Prostate gland (tissue), 2 donors: ENCODE measurements at regions not wholly inside any gene's neighbourhood (a gene's known extent, or its start where the extent isn't known, plus 50 kb on each side); places are given as distances from the start of the nearest gene placed in this dataset.

Experiments used
- DNase-seq: peaks from one replicate; pipeline ENCODE4 v3.0.0-alpha.2; 2019; ENCODE audit warnings: low spot score
- H3K27ac ChIP-seq, 2 donors: fragments of 200-600 bp; sonication (generic); 2 replicates each; pipeline ENCODE4 v1.5.1; 2017 to 2019
- H3K27me3 ChIP-seq: fragments of 200-600 bp; sonication (generic); replicated peaks from 2 replicates; pipeline ENCODE4 v1.5.1; 2019; ENCODE audit not compliant: insufficient read depth
- H3K36me3 ChIP-seq, 2 donors: fragments of 200-600 bp; sonication (generic); 1 replicate in 1 of 2; 2 replicates in 1 of 2; pipeline versions ENCODE4 v1.5.1 to v1.8.1; 2017 to 2019
- H3K4me1 ChIP-seq: fragments of 200-600 bp; sonication (generic); replicated peaks from 2 replicates; pipeline ENCODE4 v1.5.1; 2019
- H3K4me3 ChIP-seq, 2 donors: fragments of 200-600 bp; sonication (generic); 2 replicates each; pipeline ENCODE4 v1.5.1; 2017 to 2019
- H3K9me3 ChIP-seq: fragments of 200-600 bp; sonication (generic); 2 replicates; pipeline ENCODE4 v1.5.1; 2017
- POLR2A ChIP-seq: fragments of 450-650 bp; IDR thresholded peaks from one replicate; pipeline ENCODE4 v1.6.1; 2016; ENCODE audit warnings: antibody characterized with exemption, mild to moderate bottlenecking
- POLR2AphosphoS5 ChIP-seq: sonication (generic); formaldehyde crosslinking; IDR thresholded peaks from one replicate; pipeline ENCODE4 v1.6.1; 2017; ENCODE audit warnings: antibody characterized with exemption
- WGBS: methylation state at CpG from one replicate; pipeline ENCODE4 v1.1.5; 2018; 5-methylcytosine and 5-hydroxymethylcytosine counted together
- intact Hi-C: fragments of 100-400 bp; cut with DNase I; formaldehyde crosslinking; loops from one replicate; pipeline ENCODE4 v1.14.2; 2022
- TF ChIP-seq, protein P1 (sequence below), 4 experiments: fragments of 200-600 bp in 2 of 4; fragments of 450-650 bp in 2 of 4; sonication (generic) in 2 of 4; IDR thresholded peaks; 1 replicate in 3 of 4; 2 replicates in 1 of 4; pipeline ENCODE4 v1.5.1; 2016 to 2019; ENCODE audit warnings: antibody characterized with exemption in 4 of 4, mild to moderate bottlenecking in 2 of 4, moderate library complexity in 2 of 4

GRCh38 chr10:111725050-111725449, 458.5 kb downstream of the GPAM start:
- Histone ChIP-seq H3K36me3 (no peaks in the 10 kb centered on the region), H3K4me3 (no peak overlapping the region), H3K4me1 (no peaks in the 10 kb centered on the region), H3K27ac (no peak overlapping the region), H3K27me3 (no peaks in the 10 kb centered on the region), H3K9me3 (no peaks in the 10 kb centered on the region)
- DNase-seq, result no peak
- TF ChIP-seq POLR2A, result no peak
- TF ChIP-seq POLR2AphosphoS5, result no peak
- TF ChIP-seq, protein P1, sequence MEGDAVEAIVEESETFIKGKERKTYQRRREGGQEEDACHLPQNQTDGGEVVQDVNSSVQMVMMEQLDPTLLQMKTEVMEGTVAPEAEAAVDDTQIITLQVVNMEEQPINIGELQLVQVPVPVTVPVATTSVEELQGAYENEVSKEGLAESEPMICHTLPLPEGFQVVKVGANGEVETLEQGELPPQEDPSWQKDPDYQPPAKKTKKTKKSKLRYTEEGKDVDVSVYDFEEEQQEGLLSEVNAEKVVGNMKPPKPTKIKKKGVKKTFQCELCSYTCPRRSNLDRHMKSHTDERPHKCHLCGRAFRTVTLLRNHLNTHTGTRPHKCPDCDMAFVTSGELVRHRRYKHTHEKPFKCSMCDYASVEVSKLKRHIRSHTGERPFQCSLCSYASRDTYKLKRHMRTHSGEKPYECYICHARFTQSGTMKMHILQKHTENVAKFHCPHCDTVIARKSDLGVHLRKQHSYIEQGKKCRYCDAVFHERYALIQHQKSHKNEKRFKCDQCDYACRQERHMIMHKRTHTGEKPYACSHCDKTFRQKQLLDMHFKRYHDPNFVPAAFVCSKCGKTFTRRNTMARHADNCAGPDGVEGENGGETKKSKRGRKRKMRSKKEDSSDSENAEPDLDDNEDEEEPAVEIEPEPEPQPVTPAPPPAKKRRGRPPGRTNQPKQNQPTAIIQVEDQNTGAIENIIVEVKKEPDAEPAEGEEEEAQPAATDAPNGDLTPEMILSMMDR (IDR thresholded peaks at IDR 0.05), result no peak
- intact Hi-C loops, result no loop called here

- Histone ChIP-seq H3K27ac (no peak overlapping the region), H3K4me1 (no peaks in the 10 kb centered on the region), H3K36me3 (no peaks in the 10 kb centered on the region), H3K4me3 (no peak overlapping the region), H3K9me3 (no peaks in the 10 kb centered on the region), H3K27me3 (peaks cover 2% of the 10 kb centered on the region)
- no peak for DNase-seq
- TF ChIP-seq, protein P1 (IDR thresholded peaks at IDR 0.05), result no peak
- TF ChIP-seq POLR2AphosphoS5, result no peak
- no peak for TF ChIP-seq POLR2A
- intact Hi-C loops, result no loop called here
- WGBS, result 83% methylated on average over 1 of the region's 1 CpG
Observed at GRCh38 chr10:111732166-111732785, 451.3 kb downstream of the GPAM start.

- TF ChIP-seq POLR2AphosphoS5, result no peak
- TF ChIP-seq POLR2A, result no peak
- TF ChIP-seq, protein P1 (IDR thresholded peaks at IDR 0.05), result no peak
- no peaks in the 10 kb centered on the region for H3K36me3 ChIP-seq
- no peak overlapping the region for H3K27ac ChIP-seq
- no peaks in the 10 kb centered on the region for H3K9me3 ChIP-seq
- H3K4me1 ChIP-seq, result no peaks in the 10 kb centered on the region
- no peaks in the 10 kb centered on the region for H3K27me3 ChIP-seq
- no peak for DNase-seq
- intact Hi-C loops, result no loop called here
- no peak overlapping the region for H3K4me3 ChIP-seq
- whole genome bisulfite sequencing, result 47% methylated on average over 6 of the region's 6 CpGs
Observed at GRCh38 chr10:111739125-111739873, 444.3 kb downstream of the GPAM start.

GRCh38 chr10:111739874-111740139, 443.8 kb downstream of the GPAM start:
- Histone ChIP-seq H3K4me1 (no peaks in the 10 kb centered on the region), H3K36me3 (no peaks in the 10 kb centered on the region), H3K9me3 (no peaks in the 10 kb centered on the region), H3K4me3 (no peak overlapping the region), H3K27me3 (no peaks in the 10 kb centered on the region), H3K27ac (no peak overlapping the region)
- no peak for DNase-seq
- intact Hi-C loops, result no loop called here
- 83% methylated on average over 1 of the region's 1 CpG for WGBS
- TF ChIP-seq, protein P1 (IDR thresholded peaks at IDR 0.05), result no peak
- TF ChIP-seq POLR2AphosphoS5, result no peak
- no peak for TF ChIP-seq POLR2A

GRCh38 chr10:111745982-111746381, 437.6 kb downstream of the GPAM start:
- no peak for DNase-seq
- Histone ChIP-seq H3K27me3 (no peaks in the 10 kb centered on the region), H3K4me3 (no peak overlapping the region), H3K4me1 (no peaks in the 10 kb centered on the region), H3K27ac (no peak overlapping the region), H3K9me3 (no peaks in the 10 kb centered on the region), H3K36me3 (no peaks in the 10 kb centered on the region)
- WGBS, result 57% methylated on average over 2 of the region's 2 CpGs
- TF ChIP-seq POLR2AphosphoS5 (no peak), POLR2A (no peak)
- TF ChIP-seq, protein P1 (IDR thresholded peaks at IDR 0.05), result no peak
- intact Hi-C loops, result no loop called here
